ENCODE measurements at regions not wholly inside any gene's neighbourhood (a gene's known extent, or its start where the extent isn't known, plus 50 kb on each side); places are given as distances from the start of the nearest gene placed in this dataset.

DNA sequence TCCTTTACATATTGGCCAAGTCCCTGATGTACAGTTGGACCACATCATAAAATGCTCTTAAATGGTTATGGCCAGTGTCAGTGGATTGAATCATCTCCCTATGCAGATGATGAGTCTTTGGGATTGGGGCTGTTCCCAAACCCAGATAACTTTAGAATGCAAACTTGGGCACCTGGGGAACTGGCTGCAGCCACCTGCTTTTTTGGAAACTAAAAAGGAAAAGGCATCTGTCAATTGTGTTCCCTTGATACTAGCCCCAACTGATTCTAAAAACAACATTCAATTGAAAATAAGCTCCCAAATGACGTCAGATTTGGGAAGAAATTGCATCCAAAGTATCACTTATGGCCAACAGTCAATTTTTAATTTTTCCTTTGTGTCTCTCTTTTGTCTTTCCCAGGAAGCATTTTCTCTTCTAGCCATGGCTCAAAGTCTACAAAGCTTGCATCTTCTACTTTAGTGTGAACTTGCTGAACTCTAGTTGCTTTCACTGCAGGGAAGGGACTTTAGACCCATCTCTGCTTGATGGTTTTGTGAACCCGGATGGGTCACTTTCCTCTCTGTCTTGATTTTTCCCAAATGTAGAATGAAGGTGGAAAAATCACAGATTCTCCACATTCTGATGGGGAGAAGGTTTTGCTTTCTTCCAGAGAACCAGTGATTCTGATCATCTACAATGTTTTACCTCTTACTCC, 402.3 kb upstream of the USP24 start:
- H3K4me3 ChIP-seq (ENCODE audit: insufficient read length, low read depth) = no peak overlapping the region
- no peaks in the 10 kb centered on the region for H3K36me3 ChIP-seq (ENCODE audit: insufficient read depth, insufficient read length, low read length)
- no peak overlapping the region for H3K9ac ChIP-seq (ENCODE audit: insufficient read length, low read depth)
- TF ChIP-seq YY1 (IDR thresholded peaks at IDR 0.05; ENCODE audit: insufficient read depth, insufficient read length) (no peak), SUZ12 (IDR thresholded peaks at IDR 0.05; ENCODE audit: extremely low read depth, insufficient read depth, insufficient read length) (no peak), ZNF274 (IDR thresholded peaks at IDR 0.05; ENCODE audit: low read depth, low read length) (no peak)
- no peaks in the 10 kb centered on the region for H3K27me3 ChIP-seq (ENCODE audit: insufficient read depth, insufficient read length)
- no peaks in the 10 kb centered on the region for H3K4me1 ChIP-seq (ENCODE audit: insufficient read depth, insufficient read length)
- DNase-seq (ENCODE audit: low read depth, low spot score) = no peak
- H3K9me3 ChIP-seq (ENCODE audit: insufficient read depth, low read length) = peaks cover 36% of the 10 kb centered on the region

DNA sequence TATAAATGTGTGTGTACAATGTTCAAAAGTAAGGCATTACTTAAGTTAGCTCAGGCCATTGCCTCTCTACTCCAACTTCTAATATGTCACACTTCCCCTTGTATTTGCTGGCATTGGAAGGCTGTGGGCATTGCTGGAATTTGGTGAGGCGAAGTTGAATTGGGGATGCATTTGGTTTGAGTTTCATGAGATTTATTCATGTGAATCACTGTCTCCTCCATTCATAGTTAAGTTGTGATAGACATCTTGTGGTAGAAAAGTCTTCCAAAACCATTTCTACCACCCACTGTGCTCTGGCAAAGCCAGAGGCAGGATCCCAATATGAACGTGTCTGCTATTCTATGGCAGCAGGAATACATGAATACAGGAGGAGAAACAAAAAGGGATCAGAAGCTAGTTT, 397.8 kb upstream of the USP24 start:
- no peak overlapping the region for H3K4me3 ChIP-seq (ENCODE audit: insufficient read length, low read depth)
- no peak overlapping the region for H3K9ac ChIP-seq (ENCODE audit: insufficient read length, low read depth)
- H3K27me3 ChIP-seq (ENCODE audit: insufficient read depth, insufficient read length) = no peaks in the 10 kb centered on the region
- H3K9me3 ChIP-seq (ENCODE audit: insufficient read depth, low read length) = peaks cover 18% of the 10 kb centered on the region
- DNase-seq (ENCODE audit: low read depth, low spot score) = no peak
- no peaks in the 10 kb centered on the region for H3K36me3 ChIP-seq (ENCODE audit: insufficient read depth, insufficient read length, low read length)
- no peaks in the 10 kb centered on the region for H3K4me1 ChIP-seq (ENCODE audit: insufficient read depth, insufficient read length)
- no peak for TF ChIP-seq SUZ12 (IDR thresholded peaks at IDR 0.05; ENCODE audit: extremely low read depth, insufficient read depth, insufficient read length)
- no peak for TF ChIP-seq ZNF274 (IDR thresholded peaks at IDR 0.05; ENCODE audit: low read depth, low read length)
- TF ChIP-seq YY1 (IDR thresholded peaks at IDR 0.05; ENCODE audit: insufficient read depth, insufficient read length) = no peak

DNA sequence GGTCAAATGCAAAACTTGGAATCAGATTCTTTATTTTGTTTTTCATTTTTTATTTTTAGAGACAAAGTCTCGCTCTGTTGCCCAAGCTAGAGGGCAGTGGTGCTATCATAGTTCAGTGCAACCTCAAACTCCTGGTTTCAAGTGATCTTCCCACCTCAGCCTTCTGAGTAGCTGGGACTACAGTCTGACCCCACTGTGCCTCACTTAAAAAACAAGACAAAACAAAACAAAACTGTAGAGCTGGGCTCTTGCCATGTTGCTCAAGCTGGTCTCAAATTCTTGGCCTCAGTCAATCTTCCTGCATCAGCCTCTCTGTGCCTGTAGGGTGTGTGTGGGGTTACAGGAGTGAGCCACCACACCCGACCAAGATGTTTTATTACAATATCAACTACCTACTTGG, 396.0 kb upstream of the USP24 start:
- Histone ChIP-seq H3K9ac (ENCODE audit: insufficient read length, low read depth) (no peak overlapping the region), H3K4me3 (ENCODE audit: insufficient read length, low read depth) (no peak overlapping the region), H3K9me3 (ENCODE audit: insufficient read depth, low read length) (peaks cover 31% of the 10 kb centered on the region), H3K36me3 (ENCODE audit: insufficient read depth, insufficient read length, low read length) (no peaks in the 10 kb centered on the region), H3K4me1 (ENCODE audit: insufficient read depth, insufficient read length) (no peaks in the 10 kb centered on the region), H3K27me3 (ENCODE audit: insufficient read depth, insufficient read length) (no peaks in the 10 kb centered on the region)
- DNase-seq (ENCODE audit: low read depth, low spot score) = no peak
- TF ChIP-seq ZNF274 (IDR thresholded peaks at IDR 0.05; ENCODE audit: low read depth, low read length) (no peak), YY1 (IDR thresholded peaks at IDR 0.05; ENCODE audit: insufficient read depth, insufficient read length) (no peak), SUZ12 (IDR thresholded peaks at IDR 0.05; ENCODE audit: extremely low read depth, insufficient read depth, insufficient read length) (no peak)

DNA sequence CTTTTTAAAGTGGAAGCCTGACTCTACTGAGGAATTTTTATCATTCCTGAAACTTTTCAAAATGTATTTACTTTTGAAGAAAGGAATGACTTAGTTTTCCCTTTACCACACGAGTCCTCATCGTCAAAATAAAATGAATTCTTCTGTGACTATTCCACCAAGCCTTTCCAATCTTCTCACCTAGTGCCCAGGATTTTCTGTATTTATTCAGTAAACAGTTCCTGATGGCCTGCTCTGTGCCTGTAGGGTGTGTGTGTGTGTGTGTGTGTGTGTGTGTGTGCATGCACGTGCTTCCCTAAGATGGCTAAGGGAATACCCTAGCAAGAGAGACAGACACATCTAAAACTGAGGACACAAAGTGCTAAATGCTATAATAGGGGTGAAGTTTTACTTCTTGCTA, 395.0 kb upstream of the USP24 start:
- H3K36me3 ChIP-seq (ENCODE audit: insufficient read depth, insufficient read length, low read length) = no peaks in the 10 kb centered on the region
- DNase-seq (ENCODE audit: low read depth, low spot score) = no peak

DNA sequence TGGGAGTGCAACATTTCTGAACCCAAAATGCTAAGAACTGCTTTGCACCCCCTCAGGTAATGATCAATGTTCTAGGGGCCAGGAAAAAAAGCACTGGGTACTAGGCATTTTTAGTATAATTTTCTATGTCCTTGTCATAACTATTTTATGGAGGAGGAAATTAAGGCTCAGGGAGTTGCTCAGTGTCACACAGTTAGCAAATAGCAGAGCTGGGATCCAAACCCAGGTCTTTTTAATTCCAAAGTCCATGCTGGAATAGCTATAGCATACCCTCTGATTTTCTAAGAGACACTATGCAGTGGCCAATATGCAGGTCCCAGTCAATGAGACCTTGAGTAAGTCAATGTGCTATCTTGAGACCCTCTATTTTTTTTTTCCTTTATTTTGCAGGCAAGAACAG, 394.5 kb upstream of the USP24 start:
- no peak for DNase-seq (ENCODE audit: low read depth, low spot score)
- Histone ChIP-seq H3K4me3 (ENCODE audit: insufficient read length, low read depth) (no peak overlapping the region), H3K9me3 (ENCODE audit: insufficient read depth, low read length) (peaks cover 35% of the 10 kb centered on the region), H3K4me1 (ENCODE audit: insufficient read depth, insufficient read length) (no peaks in the 10 kb centered on the region), H3K9ac (ENCODE audit: insufficient read length, low read depth) (no peak overlapping the region), H3K27me3 (ENCODE audit: insufficient read depth, insufficient read length) (no peaks in the 10 kb centered on the region), H3K36me3 (ENCODE audit: insufficient read depth, insufficient read length, low read length) (no peaks in the 10 kb centered on the region)
- no peak for TF ChIP-seq SUZ12 (IDR thresholded peaks at IDR 0.05; ENCODE audit: extremely low read depth, insufficient read depth, insufficient read length)
- no peak for TF ChIP-seq YY1 (IDR thresholded peaks at IDR 0.05; ENCODE audit: insufficient read depth, insufficient read length)

More for the DNA sequence above, 395.0 kb upstream of the USP24 start:
- Histone ChIP-seq H3K9me3 (ENCODE audit: insufficient read depth, low read length) (peaks cover 35% of the 10 kb centered on the region), H3K27me3 (ENCODE audit: insufficient read depth, insufficient read length) (no peaks in the 10 kb centered on the region), H3K9ac (ENCODE audit: insufficient read length, low read depth) (no peak overlapping the region), H3K4me1 (ENCODE audit: insufficient read depth, insufficient read length) (no peaks in the 10 kb centered on the region), H3K4me3 (ENCODE audit: insufficient read length, low read depth) (no peak overlapping the region)
- no peak for TF ChIP-seq YY1 (IDR thresholded peaks at IDR 0.05; ENCODE audit: insufficient read depth, insufficient read length)
- TF ChIP-seq ZNF274 (IDR thresholded peaks at IDR 0.05; ENCODE audit: low read depth, low read length) = no peak
- no peak for TF ChIP-seq SUZ12 (IDR thresholded peaks at IDR 0.05; ENCODE audit: extremely low read depth, insufficient read depth, insufficient read length)

DNA sequence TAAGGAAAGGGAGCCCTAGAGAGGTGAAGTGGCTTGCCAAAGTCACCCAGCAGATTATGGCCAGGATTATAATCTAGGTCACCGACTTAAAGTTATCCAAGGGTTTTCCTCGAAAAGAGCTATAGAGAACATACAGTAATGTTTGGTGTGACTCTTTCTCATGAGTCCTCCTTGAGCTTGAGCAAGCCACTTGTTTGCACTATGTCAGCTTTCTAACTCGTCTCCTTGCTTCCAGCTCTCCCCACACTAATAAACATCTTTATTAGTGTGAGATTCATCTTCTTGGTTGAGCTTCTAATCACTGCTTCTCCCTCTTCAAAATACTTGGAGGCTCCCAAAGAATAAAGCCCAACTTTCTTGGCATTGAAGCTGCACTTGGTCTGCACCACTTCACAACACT, 390.0 kb upstream of the USP24 start:
- H3K27me3 ChIP-seq (ENCODE audit: insufficient read depth, insufficient read length) = no peaks in the 10 kb centered on the region
- H3K9me3 ChIP-seq (ENCODE audit: insufficient read depth, low read length) = peaks cover 35% of the 10 kb centered on the region
- no peak overlapping the region for H3K4me3 ChIP-seq (ENCODE audit: insufficient read length, low read depth)
- DNase-seq (ENCODE audit: low read depth, low spot score) = no peak
- H3K36me3 ChIP-seq (ENCODE audit: insufficient read depth, insufficient read length, low read length) = no peaks in the 10 kb centered on the region
- TF ChIP-seq ZNF274 (IDR thresholded peaks at IDR 0.05; ENCODE audit: low read depth, low read length) = no peak
- TF ChIP-seq YY1 (IDR thresholded peaks at IDR 0.05; ENCODE audit: insufficient read depth, insufficient read length) = no peak
- TF ChIP-seq SUZ12 (IDR thresholded peaks at IDR 0.05; ENCODE audit: extremely low read depth, insufficient read depth, insufficient read length) = no peak
- no peak overlapping the region for H3K9ac ChIP-seq (ENCODE audit: insufficient read length, low read depth)
- H3K4me1 ChIP-seq (ENCODE audit: insufficient read depth, insufficient read length) = no peaks in the 10 kb centered on the region

DNA sequence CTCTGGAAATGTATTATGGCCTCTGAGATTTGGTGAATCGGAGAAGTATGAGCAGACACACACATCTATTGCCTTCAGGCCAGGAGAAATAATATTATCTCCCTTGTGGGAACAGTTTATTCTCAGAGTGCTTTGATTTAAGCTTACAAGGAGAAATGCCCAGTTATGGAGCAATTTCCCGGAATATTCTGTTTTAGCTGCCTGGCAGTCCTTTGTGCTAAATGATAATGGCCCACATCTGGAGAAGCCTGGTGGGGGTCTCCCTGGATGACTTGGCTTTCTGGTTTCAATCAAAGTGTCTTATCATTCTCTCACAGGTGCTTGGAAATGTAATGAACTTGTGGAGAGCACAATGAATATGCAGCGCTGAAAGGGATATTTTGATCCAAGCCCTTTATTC, 389.6 kb upstream of the USP24 start:
- no peak overlapping the region for H3K4me3 ChIP-seq (ENCODE audit: insufficient read length, low read depth)
- no peaks in the 10 kb centered on the region for H3K4me1 ChIP-seq (ENCODE audit: insufficient read depth, insufficient read length)
- no peak overlapping the region for H3K9ac ChIP-seq (ENCODE audit: insufficient read length, low read depth)
- H3K9me3 ChIP-seq (ENCODE audit: insufficient read depth, low read length) = peaks cover 34% of the 10 kb centered on the region
- H3K36me3 ChIP-seq (ENCODE audit: insufficient read depth, insufficient read length, low read length) = no peaks in the 10 kb centered on the region
- no peaks in the 10 kb centered on the region for H3K27me3 ChIP-seq (ENCODE audit: insufficient read depth, insufficient read length)
- no peak for DNase-seq (ENCODE audit: low read depth, low spot score)
- TF ChIP-seq SUZ12 (IDR thresholded peaks at IDR 0.05; ENCODE audit: extremely low read depth, insufficient read depth, insufficient read length) (no peak), YY1 (IDR thresholded peaks at IDR 0.05; ENCODE audit: insufficient read depth, insufficient read length) (no peak), ZNF274 (IDR thresholded peaks at IDR 0.05; ENCODE audit: low read depth, low read length) (no peak)

Data from NT2/D1 (cell line).